ENCODE measurements at regions not wholly inside any gene's neighbourhood (a gene's known extent, or its start where the extent isn't known, plus 50 kb on each side); places are given as distances from the start of the nearest gene placed in this dataset.

- no peak overlapping the region for H3K4me3 ChIP-seq (ENCODE audit: low read length)
- DNase-seq (ENCODE audit: low read depth), result no peak
- TF ChIP-seq CTCF (conservative IDR thresholded peaks at IDR 0.05; ENCODE audit: low read length), result no peak
These were observed 160.0 kb upstream of the PDE5A start for GRCh38 chr4:119788349-119789266.

- peak; percentile 22 for DNase-seq (ENCODE audit: low read depth)
- H3K4me3 ChIP-seq (ENCODE audit: low read length), result no peak overlapping the region
- TF ChIP-seq CTCF (conservative IDR thresholded peaks at IDR 0.05; ENCODE audit: low read length), result peak; percentile 48
These were observed 157.4 kb upstream of the PDE5A start for GRCh38 chr4:119785963-119786362.

GRCh38 chr4:119783189-119783983 is 154.8 kb upstream of the PDE5A start:
- no peak for TF ChIP-seq CTCF (conservative IDR thresholded peaks at IDR 0.05; ENCODE audit: low read length)
- no peak for DNase-seq (ENCODE audit: low read depth)
- no peak overlapping the region for H3K4me3 ChIP-seq (ENCODE audit: low read length)

- no peak for DNase-seq (ENCODE audit: low read depth)
- H3K4me3 ChIP-seq (ENCODE audit: low read length), result no peak overlapping the region
- no peak for TF ChIP-seq CTCF (conservative IDR thresholded peaks at IDR 0.05; ENCODE audit: low read length)
These were observed 152.4 kb upstream of the PDE5A start for GRCh38 chr4:119781044-119781443.

GRCh38 chr4:119774840-119775239 is 146.2 kb upstream of the PDE5A start:
- no peak for DNase-seq (ENCODE audit: low read depth)
- TF ChIP-seq CTCF (conservative IDR thresholded peaks at IDR 0.05; ENCODE audit: low read length), result no peak
- no peak overlapping the region for H3K4me3 ChIP-seq (ENCODE audit: low read length)

GRCh38 chr4:119765951-119766350 is 137.3 kb upstream of the PDE5A start:
- H3K4me3 ChIP-seq (ENCODE audit: low read length), result no peak overlapping the region
- no peak for DNase-seq (ENCODE audit: low read depth)
- no peak for TF ChIP-seq CTCF (conservative IDR thresholded peaks at IDR 0.05; ENCODE audit: low read length)
